Stimulated activated naive CD8-positive, alpha-beta T cell treated with anti-CD3 and anti-CD28 coated beads, Interleukin-15, amount 100 ng/mL, for 72 hours (primary cell): ENCODE measurements at regions not wholly inside any gene's neighbourhood (a gene's known extent, or its start where the extent isn't known, plus 50 kb on each side); places are given as distances from the start of the nearest gene placed in this dataset.
"Not testable (repeated sequence)": the region's sequence is repeated elsewhere in the genome, so short reads cannot be mapped to it uniquely, and the experiment has no call there.

Experiments
- ATAC-seq: fragments of 150-1000 bp; cut with Tn5 transposase; 2 replicates; pipeline ENCODE4 v1.10.0; 2021; ENCODE audit warnings: mild to moderate bottlenecking, moderate library complexity
- DNase-seq, 2 donors: peaks; one replicate each; pipeline ENCODE4 v3.0.0; 2021 to 2022
- H3K27ac Mint-ChIP-seq, 2 donors: one replicate each; pipeline ENCODE4 v1.8.0; 2022; ENCODE audit warnings: mild to moderate bottlenecking in 2 of 2, mixed read lengths in 2 of 2, moderate library complexity in 2 of 2
- H3K27me3 Mint-ChIP-seq: one replicate; pipeline ENCODE4 v1.8.0; 2022; ENCODE audit warnings: mixed read lengths
- H3K4me1 Mint-ChIP-seq: one replicate; pipeline ENCODE4 v1.8.0; 2022; ENCODE audit warnings: mild to moderate bottlenecking, mixed read lengths
- H3K4me3 Mint-ChIP-seq, 2 donors: one replicate each; pipeline ENCODE4 v1.8.0; 2022; ENCODE audit warnings: mild to moderate bottlenecking in 2 of 2, mixed read lengths in 2 of 2, moderate library complexity in 1 of 2
- H3K9me3 Mint-ChIP-seq, 2 donors: one replicate each; pipeline ENCODE4 v1.8.0; 2022; ENCODE audit warnings: mixed read lengths in 2 of 2

DNA sequence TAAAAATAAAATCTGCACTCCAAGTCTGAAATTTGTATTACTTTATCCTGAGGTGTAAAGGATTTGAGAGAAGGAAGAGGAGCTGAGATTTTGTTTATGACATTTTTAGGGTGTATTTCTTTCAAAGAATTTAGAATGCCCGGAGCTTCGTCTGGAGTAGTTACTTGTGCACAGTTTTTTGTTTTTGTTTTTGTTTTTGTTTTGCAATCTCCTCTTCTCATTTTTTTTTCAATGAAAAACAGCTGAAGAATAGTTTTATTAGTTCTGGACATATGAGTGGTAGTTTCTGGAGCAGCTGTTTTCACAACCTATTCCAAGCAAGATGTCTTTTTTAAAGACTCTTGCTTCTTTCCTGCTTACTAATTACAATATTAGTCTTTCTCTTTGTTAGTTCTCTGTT lies 408.2 kb upstream of the PTGER4 start:
- Mint-ChIP-seq H3K9me3 (peaks cover 0 to 7% of the 10 kb centered on the region in 2 donors), H3K27me3 (no peaks in the 10 kb centered on the region), H3K4me3 (no peak overlapping the region), H3K27ac (no peak overlapping the region), H3K4me1 (peaks cover 30% of the 10 kb centered on the region)
- ATAC-seq (no peak), DNase-seq (no peak)

DNA sequence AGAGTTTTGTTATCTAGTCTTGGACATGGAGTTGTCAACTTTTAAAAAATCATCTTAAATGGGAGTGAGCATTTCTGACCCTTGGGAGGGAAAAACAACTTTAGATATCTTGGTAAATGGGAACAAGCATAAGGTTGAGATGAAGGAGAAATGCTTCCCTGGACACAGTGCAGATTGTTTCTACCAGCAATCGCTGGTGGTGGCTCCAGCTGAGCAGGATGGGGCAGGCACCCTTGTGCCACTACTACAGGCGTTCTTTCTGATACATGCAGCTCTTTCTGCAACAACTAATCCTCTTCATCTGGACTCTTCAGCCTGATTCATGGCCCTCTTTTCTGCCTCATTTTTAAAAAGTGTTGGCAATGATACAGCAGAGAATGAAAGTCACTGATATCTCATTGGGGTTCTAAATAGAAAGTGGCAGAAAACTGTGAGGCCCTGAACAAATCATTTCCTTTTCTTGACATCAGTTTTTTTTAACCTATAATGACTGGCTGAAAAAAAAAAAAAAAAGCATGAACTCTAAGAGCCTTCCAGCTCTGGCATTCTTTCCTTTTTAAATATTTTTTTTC lies 409.4 kb upstream of the PTGER4 start:
- peak; percentile 46 for ATAC-seq
- peaks cover 0 to 7% of the 10 kb centered on the region in 2 donors for H3K9me3 Mint-ChIP-seq
- H3K27me3 Mint-ChIP-seq, result no peaks in the 10 kb centered on the region
- H3K4me3 Mint-ChIP-seq, result no peak overlapping the region
- DNase-seq, result no peak
- H3K4me1 Mint-ChIP-seq, result peaks cover 19% of the 10 kb centered on the region
- H3K27ac Mint-ChIP-seq, result no peak overlapping the region

DNA sequence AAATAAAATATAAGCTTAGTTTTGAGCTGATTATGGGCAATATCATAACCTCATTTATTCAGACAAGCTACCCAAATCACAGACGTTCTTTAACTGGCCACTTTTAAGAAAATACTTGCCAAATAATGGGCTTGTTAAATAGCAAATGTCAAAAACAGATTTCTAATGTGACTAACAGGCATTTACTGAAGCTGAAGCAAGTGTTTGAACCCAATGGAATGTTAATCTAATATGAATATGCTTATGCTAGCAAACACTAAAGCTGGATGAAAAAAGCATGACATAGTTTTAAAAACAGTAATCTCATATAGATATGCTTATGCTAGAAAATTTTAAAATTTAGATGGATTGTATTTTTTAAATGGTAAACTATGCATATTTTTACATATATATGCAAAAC lies 411.6 kb upstream of the PTGER4 start:
- no peak overlapping the region for H3K4me3 Mint-ChIP-seq
- no peaks in the 10 kb centered on the region for H3K27me3 Mint-ChIP-seq
- no peak for ATAC-seq
- peaks cover 13% of the 10 kb centered on the region for H3K4me1 Mint-ChIP-seq
- no peak for DNase-seq
- H3K9me3 Mint-ChIP-seq, result peaks cover 0 to 7% of the 10 kb centered on the region in 2 donors
- no peak overlapping the region for H3K27ac Mint-ChIP-seq

DNA sequence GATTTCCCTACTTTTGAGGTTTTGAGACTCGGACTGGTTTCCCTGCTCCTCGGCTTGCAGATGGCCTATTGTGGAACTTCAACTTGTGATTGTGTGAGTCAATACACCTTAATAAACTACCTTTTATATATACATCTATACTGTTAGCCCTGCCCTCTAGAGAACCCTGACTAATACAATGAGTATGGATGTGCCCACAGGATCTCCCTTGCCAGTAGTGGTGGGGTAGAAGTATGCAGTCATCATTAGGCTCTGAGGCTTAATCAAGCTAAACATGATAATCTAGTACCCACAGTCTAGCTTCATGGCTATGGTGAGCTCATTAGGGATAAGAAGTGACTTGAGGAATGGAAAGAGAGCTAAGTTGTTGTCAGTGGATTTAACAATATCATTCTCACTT lies 412.8 kb upstream of the PTGER4 start:
- no peak overlapping the region for H3K4me3 Mint-ChIP-seq

DNA sequence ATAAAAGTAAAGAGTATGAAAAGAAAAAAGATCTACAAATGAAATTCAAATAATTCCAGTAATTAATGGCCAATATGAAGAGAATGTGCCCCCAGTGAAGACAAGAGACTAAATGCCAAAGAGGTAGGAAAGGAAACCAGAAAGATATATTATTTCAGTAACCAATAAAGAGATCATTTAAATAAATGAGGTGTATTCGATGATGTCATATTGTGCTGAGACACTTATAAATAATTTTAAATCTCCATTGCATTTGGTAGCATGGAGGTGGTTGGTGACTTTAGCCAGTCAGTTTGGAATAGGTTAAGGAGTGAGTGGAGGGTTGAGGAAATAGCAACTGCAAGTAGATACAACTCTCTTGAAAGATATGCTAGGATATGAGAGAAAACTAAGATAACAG lies 417.7 kb upstream of the PTGER4 start:
- H3K27me3 Mint-ChIP-seq, result no peaks in the 10 kb centered on the region
- DNase-seq (no peak), ATAC-seq (no peak)
- peaks cover 7% of the 10 kb centered on the region for H3K4me1 Mint-ChIP-seq
- H3K4me3 Mint-ChIP-seq, result no peak overlapping the region
- no peak overlapping the region for H3K27ac Mint-ChIP-seq
- H3K9me3 Mint-ChIP-seq, result peaks cover 0 to 4% of the 10 kb centered on the region in 2 donors

More for the DNA sequence above, 412.8 kb upstream of the PTGER4 start:
- peak; percentile 57 for ATAC-seq
- no peak for DNase-seq
- peaks cover 13% of the 10 kb centered on the region for H3K4me1 Mint-ChIP-seq
- H3K27me3 Mint-ChIP-seq, result no peaks in the 10 kb centered on the region
- peaks cover 0 to 4% of the 10 kb centered on the region in 2 donors for H3K9me3 Mint-ChIP-seq
- H3K27ac Mint-ChIP-seq, result no peak overlapping the region

DNA sequence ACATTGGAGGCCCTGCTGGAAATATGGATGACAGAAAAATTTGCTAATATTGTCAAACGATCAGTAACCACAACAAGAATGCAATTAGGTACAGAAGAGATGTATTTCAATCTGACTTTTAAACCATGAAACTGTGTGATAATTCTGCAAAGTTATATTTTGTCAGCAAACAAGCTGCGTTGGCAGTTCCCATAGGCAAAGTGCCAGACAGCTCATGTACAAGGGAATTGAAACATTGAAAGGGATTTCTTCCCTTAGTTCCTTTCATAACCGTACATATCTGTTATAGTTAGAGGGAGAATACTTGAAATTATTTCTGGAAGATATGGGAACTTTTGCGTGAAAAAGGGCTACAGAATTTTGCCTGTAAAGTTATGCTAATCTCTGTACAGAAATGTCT lies 419.4 kb upstream of the PTGER4 start:
- Mint-ChIP-seq H3K27ac (no peak overlapping the region), H3K4me3 (no peak overlapping the region), H3K9me3 (peaks cover 0 to 4% of the 10 kb centered on the region in 2 donors), H3K4me1 (peaks cover 7% of the 10 kb centered on the region), H3K27me3 (no peaks in the 10 kb centered on the region)
- DNase-seq (no peak), ATAC-seq (no peak)

DNA sequence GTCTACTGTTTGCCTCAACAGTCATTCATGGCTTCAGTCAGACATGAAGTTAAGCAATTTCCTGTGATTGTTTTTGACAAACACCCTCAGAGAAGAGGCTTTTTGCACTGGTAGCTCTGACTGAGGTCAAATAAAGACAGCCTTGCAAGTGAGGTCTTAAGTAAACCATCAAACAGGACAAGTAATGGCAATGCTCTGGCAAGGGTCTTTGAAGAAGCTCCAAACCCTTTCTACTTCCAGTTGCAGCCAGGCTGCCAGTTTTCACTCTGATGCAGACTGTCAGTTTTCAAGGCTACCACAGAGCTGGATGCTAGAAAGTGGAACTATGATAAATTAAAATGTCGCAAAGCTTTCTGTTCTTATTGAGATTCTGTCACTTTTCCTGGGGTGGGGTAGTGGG lies 421.5 kb upstream of the PTGER4 start:
- DNase-seq (no peak), ATAC-seq (peak; percentile 55)
- no peaks in the 10 kb centered on the region for H3K27me3 Mint-ChIP-seq
- H3K27ac Mint-ChIP-seq, result no peak overlapping the region
- H3K4me1 Mint-ChIP-seq, result peaks cover 7% of the 10 kb centered on the region
- peaks cover 0 to 4% of the 10 kb centered on the region in 2 donors for H3K9me3 Mint-ChIP-seq
- no peak overlapping the region for H3K4me3 Mint-ChIP-seq

DNA sequence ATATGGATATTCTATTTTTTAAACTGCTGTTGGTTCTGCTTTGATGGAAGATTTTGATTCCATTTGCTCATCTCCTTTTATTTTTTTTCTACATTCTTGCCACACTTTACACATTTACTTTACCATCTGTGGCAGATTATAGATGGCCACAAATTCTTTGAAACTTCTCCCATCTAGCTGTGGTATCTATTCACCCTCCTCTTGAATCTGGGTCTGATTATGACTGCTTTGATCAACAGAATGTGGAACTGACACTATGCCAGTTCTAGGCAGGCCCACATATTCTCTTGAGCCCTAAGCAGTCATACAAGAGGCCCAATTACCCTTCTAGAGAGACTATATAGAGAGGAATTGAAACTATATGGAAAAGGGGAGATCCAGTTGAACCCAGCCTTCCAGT lies 439.0 kb upstream of the PTGER4 start:
- peaks cover 11% of the 10 kb centered on the region in 2 donors for H3K9me3 Mint-ChIP-seq
- ATAC-seq (no peak), DNase-seq (no peak)
- H3K4me3 Mint-ChIP-seq, result no peak overlapping the region
- H3K4me1 Mint-ChIP-seq, result peaks cover 7% of the 10 kb centered on the region
- H3K27ac Mint-ChIP-seq, result no peak overlapping the region
- no peaks in the 10 kb centered on the region for H3K27me3 Mint-ChIP-seq

DNA sequence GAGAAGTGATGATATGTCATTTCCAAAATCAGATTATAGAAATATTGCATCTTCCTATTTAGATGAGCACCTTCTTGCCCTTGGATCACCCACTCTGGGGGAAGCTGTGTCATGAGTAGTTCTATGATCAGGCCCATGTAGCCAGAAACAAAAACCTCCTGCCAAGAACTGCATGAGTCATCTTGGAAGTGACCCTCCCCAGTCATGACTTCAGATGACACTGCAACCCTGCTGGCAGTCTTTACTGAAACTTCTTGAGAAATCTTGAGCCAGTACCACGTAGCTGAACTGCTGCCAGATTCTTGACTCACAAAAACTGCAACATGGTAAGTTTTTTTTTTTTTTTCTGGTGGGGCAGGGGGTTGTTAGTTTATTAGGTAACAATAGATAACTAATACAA lies 439.6 kb upstream of the PTGER4 start:
- Mint-ChIP-seq H3K27me3 (no peaks in the 10 kb centered on the region), H3K4me3 (no peak overlapping the region), H3K9me3 (peaks cover 11% of the 10 kb centered on the region in 2 donors), H3K4me1 (peaks cover 7% of the 10 kb centered on the region), H3K27ac (no peak overlapping the region)
- peak in 1 of 2 donors; percentile 25 for DNase-seq
- ATAC-seq, result peak; percentile 58

DNA sequence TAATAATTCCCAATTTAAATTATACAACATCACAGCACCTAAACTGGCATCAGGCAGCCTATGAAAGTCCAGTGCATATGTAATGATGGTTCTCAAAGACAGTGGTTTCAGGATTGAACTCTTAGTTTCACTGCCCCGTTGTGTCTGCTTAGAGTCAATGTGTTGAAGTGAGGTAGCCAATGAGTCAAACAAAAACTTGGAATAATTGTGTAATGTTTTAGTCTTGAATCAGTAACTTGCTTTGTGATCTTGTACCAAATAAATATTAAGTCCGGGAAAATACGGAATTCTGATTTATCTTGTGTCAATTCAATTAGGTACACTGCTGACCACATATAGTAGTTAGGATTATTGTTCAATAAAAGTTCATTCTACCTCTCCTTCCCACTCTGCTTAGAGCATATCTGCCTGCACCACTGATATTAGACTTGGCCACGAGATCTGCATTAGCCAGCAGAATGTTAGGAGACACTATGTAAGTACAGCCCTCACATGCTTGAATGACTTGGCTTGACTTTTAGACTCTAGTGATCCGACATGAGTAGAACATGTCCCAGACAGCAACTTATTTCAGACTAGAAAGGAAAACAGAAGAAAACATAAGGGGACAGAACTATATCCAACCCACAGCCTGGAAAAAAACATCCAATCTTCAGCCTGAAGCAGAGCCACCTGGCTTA lies 441.5 kb upstream of the PTGER4 start:
- H3K27ac Mint-ChIP-seq, result no peak overlapping the region

DNA sequence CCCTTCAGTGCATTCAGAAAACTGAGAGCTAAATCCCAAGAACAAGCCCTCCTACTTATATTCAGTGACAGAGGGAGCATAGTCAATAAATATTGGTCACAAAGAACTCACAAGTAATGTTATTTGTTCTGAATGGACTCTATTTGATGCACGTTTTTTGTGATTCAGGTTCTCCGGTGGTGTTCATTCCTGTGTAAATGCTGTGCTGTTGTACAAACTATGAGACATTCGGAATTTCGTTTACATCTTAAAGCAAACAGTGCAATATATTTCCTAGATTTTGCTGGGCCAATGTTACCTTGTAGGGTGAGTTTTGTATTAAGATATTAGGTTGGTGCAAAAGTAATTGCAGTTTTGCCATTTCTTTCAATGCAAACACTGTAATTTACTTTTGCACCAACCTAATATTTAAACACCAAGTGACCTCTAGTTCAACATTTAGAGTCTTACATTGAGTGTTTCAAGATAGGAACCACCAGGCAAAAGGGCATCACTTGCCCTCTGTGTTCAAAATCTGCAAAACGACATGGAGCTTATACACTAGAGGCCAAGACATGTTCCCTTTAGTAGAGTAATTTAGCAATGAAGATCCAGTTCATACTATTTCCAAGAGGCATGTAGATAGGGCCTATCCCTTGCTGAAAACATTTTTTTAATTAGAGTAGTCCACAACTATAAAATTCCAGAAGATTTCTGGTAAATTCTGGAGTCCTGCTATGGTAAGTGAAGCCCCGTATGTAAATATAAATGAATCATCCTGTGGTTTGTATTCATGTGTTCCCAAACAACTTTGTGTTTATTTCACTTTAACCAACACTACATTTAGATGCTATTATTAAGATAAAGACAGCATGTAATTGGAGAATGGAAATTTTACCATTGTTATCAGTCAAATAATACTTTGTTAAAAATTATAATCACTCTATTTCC lies 444.0 kb upstream of the PTGER4 start:
- no peak for ATAC-seq
- H3K4me1 Mint-ChIP-seq, result peaks cover 6% of the 10 kb centered on the region
- H3K27me3 Mint-ChIP-seq, result no peaks in the 10 kb centered on the region
- peaks cover 4 to 9% of the 10 kb centered on the region in 2 donors for H3K9me3 Mint-ChIP-seq
- no peak overlapping the region for H3K4me3 Mint-ChIP-seq
- H3K27ac Mint-ChIP-seq, result no peak overlapping the region
- no peak for DNase-seq

More for the DNA sequence above, 441.5 kb upstream of the PTGER4 start:
- Mint-ChIP-seq H3K9me3 (peaks cover 11% of the 10 kb centered on the region in 2 donors), H3K4me1 (peaks cover 9% of the 10 kb centered on the region), H3K27me3 (no peaks in the 10 kb centered on the region), H3K4me3 (no peak overlapping the region)
- no peak for ATAC-seq
- no peak for DNase-seq

DNA sequence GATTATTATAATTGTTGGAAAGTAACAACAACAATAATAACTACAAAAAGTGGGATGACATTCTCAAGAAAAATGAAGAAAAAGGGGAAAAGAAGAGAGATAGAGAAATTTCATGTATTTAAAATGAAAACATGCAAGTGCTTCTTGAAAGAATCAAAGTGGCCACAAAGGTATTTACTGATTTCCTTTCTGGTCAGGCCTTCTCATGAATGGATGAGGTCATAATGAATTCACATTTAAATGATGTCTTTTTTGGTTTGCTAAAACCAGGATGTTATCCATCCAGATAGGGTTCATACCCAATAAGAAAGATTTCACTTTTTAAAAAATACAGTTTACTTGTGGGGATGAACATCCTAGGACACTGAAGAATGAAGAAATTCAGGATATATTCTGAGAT lies 446.4 kb upstream of the PTGER4 start:
- no peaks in the 10 kb centered on the region for H3K27me3 Mint-ChIP-seq
- peaks cover 6% of the 10 kb centered on the region for H3K4me1 Mint-ChIP-seq
- no peaks in the 10 kb centered on the region for H3K9me3 Mint-ChIP-seq
- ATAC-seq (no peak), DNase-seq (no peak)
- H3K27ac Mint-ChIP-seq, result no peak overlapping the region
- no peak overlapping the region for H3K4me3 Mint-ChIP-seq

DNA sequence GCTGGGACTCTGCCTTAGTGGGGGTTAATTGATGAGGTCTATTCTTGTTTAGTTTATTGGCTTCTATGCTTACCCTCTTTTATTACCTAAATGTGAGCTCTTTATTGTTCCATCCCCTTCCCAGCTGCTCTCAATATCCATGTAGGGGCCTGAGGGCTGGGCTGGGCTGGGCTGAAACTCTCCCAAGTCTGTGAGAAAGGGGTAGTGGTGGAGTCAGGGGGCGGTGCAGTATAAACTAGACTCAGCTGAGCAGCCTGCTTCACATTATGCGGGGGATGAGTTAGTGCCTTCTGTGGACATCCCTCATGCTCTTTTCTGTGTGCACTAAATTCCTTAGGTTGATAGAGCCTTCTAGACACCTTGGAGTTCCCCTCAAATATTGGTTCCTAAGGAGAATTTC lies 451.8 kb upstream of the PTGER4 start:
- H3K4me3 Mint-ChIP-seq, result no peak overlapping the region
- H3K27me3 Mint-ChIP-seq, result no peaks in the 10 kb centered on the region
- no peaks in the 10 kb centered on the region for H3K9me3 Mint-ChIP-seq
- H3K4me1 Mint-ChIP-seq, result peaks cover 23% of the 10 kb centered on the region
- no peak overlapping the region for H3K27ac Mint-ChIP-seq
- no peak for DNase-seq
- ATAC-seq, result no peak

DNA sequence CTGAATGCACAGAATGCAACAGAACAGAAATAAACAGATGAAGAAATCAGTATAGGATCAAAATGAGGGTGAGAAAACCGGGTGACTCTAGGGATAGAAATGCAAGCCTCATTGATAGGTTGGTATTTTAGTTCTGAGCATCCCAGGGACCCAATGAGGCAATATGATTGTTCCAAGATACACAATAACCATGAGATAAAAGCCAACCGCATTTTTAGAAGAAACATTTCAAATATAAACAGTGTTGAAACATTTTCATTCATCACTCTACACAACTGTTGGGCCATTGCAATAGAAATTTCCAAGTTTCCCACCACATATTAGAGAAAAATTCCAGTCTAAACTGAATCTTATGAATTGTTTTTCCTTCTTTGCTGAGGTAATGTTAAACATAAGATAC lies 452.3 kb upstream of the PTGER4 start:
- ATAC-seq (no peak), DNase-seq (no peak)
- H3K9me3 Mint-ChIP-seq, result no peaks in the 10 kb centered on the region
- H3K27me3 Mint-ChIP-seq, result no peaks in the 10 kb centered on the region
- no peak overlapping the region for H3K27ac Mint-ChIP-seq
- peaks cover 26% of the 10 kb centered on the region for H3K4me1 Mint-ChIP-seq
- no peak overlapping the region for H3K4me3 Mint-ChIP-seq

DNA sequence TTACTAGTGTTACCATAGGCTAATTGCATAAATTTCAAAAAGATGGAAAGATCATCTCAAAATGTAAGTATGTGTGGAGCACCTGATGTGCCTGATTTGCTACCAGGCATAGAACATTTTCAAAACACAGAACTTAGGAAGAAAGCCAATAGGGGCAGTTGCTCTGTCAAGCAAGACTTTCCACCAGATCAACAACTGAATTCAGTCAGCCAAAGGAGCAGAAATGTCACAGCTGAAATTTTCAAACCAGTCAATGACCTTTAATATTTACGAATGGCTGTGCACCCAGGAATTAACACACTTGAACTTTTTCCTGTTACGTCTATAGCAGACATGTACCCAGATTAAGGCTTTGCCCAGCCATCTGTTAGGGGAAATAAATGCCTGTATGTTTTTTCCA lies 452.8 kb upstream of the PTGER4 start:
- Mint-ChIP-seq H3K27ac (no peak overlapping the region), H3K27me3 (no peaks in the 10 kb centered on the region), H3K4me3 (no peak overlapping the region), H3K4me1 (peaks cover 28% of the 10 kb centered on the region), H3K9me3 (no peaks in the 10 kb centered on the region)
- no peak for DNase-seq
- no peak for ATAC-seq

DNA sequence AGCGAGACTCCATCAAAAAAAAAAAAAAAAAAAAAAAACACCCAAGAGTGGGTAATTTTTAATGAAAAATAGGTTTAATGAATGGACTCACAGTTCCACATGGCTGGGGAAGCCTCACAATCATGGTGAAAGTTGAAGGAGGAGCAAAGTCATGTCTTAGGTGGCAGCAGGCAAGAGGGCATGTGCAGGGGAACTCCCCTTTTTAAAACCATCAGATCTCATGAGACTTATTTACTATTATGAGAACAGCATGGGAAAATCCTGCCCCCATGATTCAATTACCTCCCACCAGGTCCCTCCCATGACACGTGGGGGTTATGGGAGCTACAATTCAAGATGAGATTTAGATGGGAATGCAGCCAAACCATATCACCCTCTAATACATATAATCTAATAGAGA lies 454.6 kb upstream of the PTGER4 start:
- H3K27ac Mint-ChIP-seq, ATAC-seq, H3K27me3 Mint-ChIP-seq, H3K9me3 Mint-ChIP-seq, H3K4me3 Mint-ChIP-seq: not testable (repeated sequence)
- DNase-seq, result peak in 1 of 2 donors; percentile 26
- H3K4me1 Mint-ChIP-seq, result peaks cover 46% of the 10 kb centered on the region
